K562 (cell line): ENCODE measurements at regions not wholly inside any gene's neighbourhood (a gene's known extent, or its start where the extent isn't known, plus 50 kb on each side); places are given as distances from the start of the nearest gene placed in this dataset.
A peak's percentile ranks its signal among the peaks of the same experiment; 100 is the strongest.

Experiments
- ATAC-seq: fragments of 200-7000 bp; cut with Tn5 transposase; 3 replicates; pipeline ENCODE4 v1.9.1; 2020; ENCODE audit warnings: moderate library complexity
- BruUV-seq: library from RNA; stranded (reverse); fragments of 400-500 nt; replicated peaks from 2 replicates; lab custom pipeline; 2021; lab: Mats Ljungman, UMichigan
- CTCF ChIA-PET: fragments of 300-600 bp; formaldehyde crosslinking; extraction: SDS; loops from one replicate; lab custom pipeline; 2021; ENCODE audit warnings: low intra/inter-chr PET ratio; lab: Yijun Ruan, JAX
- POLR2A ChIA-PET: fragments of 300-600, 350-650 bp; sonication (Branson Sonifier 250); formaldehyde crosslinking; extraction: SDS; loops from one replicate; lab custom pipeline; 2021; ENCODE audit warnings: antibody characterized with exemption, inconsistent platforms; lab: Yijun Ruan, JAX
- DNase-seq, 4 experiments: peaks; one replicate each; pipeline versions ENCODE4 v3.0.0 to v3.0.0-alpha.2; 2011 to 2018; ENCODE audit warnings: low spot score in 3 of 4, mixed read lengths in 3 of 4; ENCODE audit errors: extremely low read depth in 1 of 4
- FAIRE-seq: peaks from 2 replicates; lab custom pipeline; 2011; peaks lifted over from hg19 to GRCh38; lab: Jason Lieb, UNC
- H2AFZ ChIP-seq: 2 replicates; pipeline ENCODE4 v1.6.0; 2011; ENCODE audit warnings: low read depth, low read length, control low read depth, inconsistent platforms
- H3K27ac ChIP-seq: fragments of 200-600 bp; 3 replicates; pipeline ENCODE4 v1.8.0; 2011; ENCODE audit warnings: low read depth, mild to moderate bottlenecking, control low read depth, inconsistent platforms, low read length, moderate library complexity, mixed read lengths; ENCODE audit errors: extremely low read depth
- H3K27me3 ChIP-seq, 2 experiments: fragments of 300-600 bp in 1 of 2; 2 replicates in 1 of 2; 3 replicates in 1 of 2; pipeline versions ENCODE4 v1.6.0 to v1.8.0; 2011; ENCODE audit warnings: inconsistent platforms in 2 of 2, low read length in 2 of 2, mild to moderate bottlenecking in 1 of 2, mixed read lengths in 1 of 2, moderate library complexity in 1 of 2; ENCODE audit not compliant: control insufficient read depth in 2 of 2, insufficient read depth in 2 of 2
- H3K36me3 ChIP-seq: fragments of 300-600 bp; 3 replicates; pipeline ENCODE4 v1.8.0; 2011; ENCODE audit warnings: mild to moderate bottlenecking, low read length, inconsistent platforms; ENCODE audit not compliant: control insufficient read depth, insufficient read depth
- H3K4me1 ChIP-seq, 2 experiments: fragments of 200-600 bp in 1 of 2; replicated peaks in 1 of 2; 2 replicates in 1 of 2; 3 replicates in 1 of 2; pipeline versions ENCODE4 v1.5.1 to v1.8.0; 2011; ENCODE audit warnings: inconsistent platforms in 2 of 2, low read length in 2 of 2, mild to moderate bottlenecking in 1 of 2, mixed read lengths in 1 of 2, moderate library complexity in 1 of 2; ENCODE audit not compliant: control insufficient read depth in 2 of 2, insufficient read depth in 2 of 2
- H3K4me2 ChIP-seq: 2 replicates; pipeline ENCODE4 v1.6.1; 2011; ENCODE audit warnings: low read length, control low read depth, inconsistent platforms, mixed read lengths; ENCODE audit not compliant: insufficient read depth
- H3K4me3 ChIP-seq: fragments of 200-600 bp; sonication (generic), shearing (Covaris generic); 2 replicates; pipeline ENCODE4 v1.5.1; 2016; ENCODE audit warnings: control low read depth, inconsistent platforms
- H3K79me2 ChIP-seq: fragments of 200-600 bp; 3 replicates; pipeline ENCODE4 v1.8.0; 2011; ENCODE audit warnings: low read length, inconsistent platforms; ENCODE audit not compliant: control insufficient read depth, insufficient read depth
- H3K9ac ChIP-seq, 2 experiments: 2 replicates each; pipeline versions ENCODE4 v1.6.0 to v1.6.1; 2011; ENCODE audit warnings: low read depth in 2 of 2, low read length in 2 of 2, control low read depth in 1 of 2, inconsistent platforms in 1 of 2, mild to moderate bottlenecking in 1 of 2, mixed read lengths in 1 of 2; ENCODE audit not compliant: insufficient read depth in 1 of 2
- H3K9me1 ChIP-seq: one replicate; pipeline ENCODE4 v1.6.0; 2011; ENCODE audit warnings: inconsistent platforms, mild to moderate bottlenecking, low read length, moderate library complexity; ENCODE audit not compliant: control insufficient read depth, insufficient read depth
- H3K9me3 ChIP-seq: replicated peaks from 2 replicates; pipeline ENCODE4 v1.5.1; 2011; ENCODE audit warnings: low read depth, low read length, inconsistent platforms; ENCODE audit not compliant: control insufficient read depth, insufficient read depth
- H4K20me1 ChIP-seq: replicated peaks from 2 replicates; pipeline ENCODE4 v1.6.1; 2011; ENCODE audit warnings: low read length, inconsistent platforms, mixed read lengths; ENCODE audit not compliant: control insufficient read depth, insufficient read depth
- ATF4 ChIP-seq: fragments of 450-650 bp; formaldehyde crosslinking; IDR thresholded peaks from 2 replicates; pipeline ENCODE4 v1.4.0; 2022; ENCODE audit warnings: mild to moderate bottlenecking, moderate library complexity
- BCOR ChIP-seq: fragments of 450-650 bp; IDR thresholded peaks from 2 replicates; pipeline ENCODE4 v1.6.1; 2016
- C11orf30 ChIP-seq: fragments of 450-650 bp; IDR thresholded peaks from 2 replicates; pipeline ENCODE4 v1.6.1; 2016; ENCODE audit warnings: low read depth, mild to moderate bottlenecking
- CAMTA2 ChIP-seq: fragments of 250-450 bp; sonication (Bioruptor Pico); conservative IDR thresholded peaks from 2 replicates; pipeline ENCODE4 v1.5.1; 2022
- CHCHD3 ChIP-seq: fragments of 250-450 bp; sonication (Bioruptor Pico); IDR thresholded peaks from 2 replicates; pipeline ENCODE4 v2.1.2; 2022; ENCODE audit warnings: mild to moderate bottlenecking
- HDAC2 ChIP-seq: fragments of 450-650 bp; IDR thresholded peaks from 2 replicates; pipeline ENCODE4 v1.6.1; 2016; ENCODE audit warnings: mild to moderate bottlenecking
- MBD2 ChIP-seq: sonication (generic); IDR thresholded peaks from 2 replicates; pipeline ENCODE4 v1.6.1; 2016; ENCODE audit warnings: low read depth, borderline replicate concordance
- MTA2 ChIP-seq: fragments of 450-650 bp; IDR thresholded peaks from 2 replicates; pipeline ENCODE4 v1.6.1; 2016; ENCODE audit warnings: low read depth
- MTA3 ChIP-seq: fragments of 450-650 bp; formaldehyde crosslinking; IDR thresholded peaks from 2 replicates; pipeline ENCODE4 v1.6.1; 2017; ENCODE audit warnings: mild to moderate bottlenecking, borderline replicate concordance
- PCBP1 ChIP-seq: fragments of 200-400 bp; formaldehyde crosslinking; IDR thresholded peaks from 2 replicates; pipeline ENCODE4 v1.6.1; 2018; ENCODE audit warnings: mild to moderate bottlenecking, low read depth, low read length; ENCODE audit not compliant: poor library complexity, severe bottlenecking
- PHB ChIP-seq: fragments of 250-450 bp; sonication (Bioruptor Pico); IDR thresholded peaks from 2 replicates; pipeline ENCODE4 v1.5.0; 2021
- PML ChIP-seq: IDR thresholded peaks from 2 replicates; pipeline ENCODE4 v1.6.1; 2012; ENCODE audit warnings: low read length, inconsistent platforms
- POLR2AphosphoS5 ChIP-seq: IDR thresholded peaks from 2 replicates; pipeline ENCODE4 v1.6.1; 2011; ENCODE audit warnings: mild to moderate bottlenecking, low read depth, low read length, moderate library complexity; ENCODE audit not compliant: control insufficient read depth, insufficient read depth
- POLR2G ChIP-seq: fragments of 200-400 bp; formaldehyde crosslinking; IDR thresholded peaks from 2 replicates; pipeline ENCODE4 v1.6.1; 2017; ENCODE audit warnings: low read depth, mild to moderate bottlenecking, antibody characterized with exemption, low read length, moderate library complexity
- RFX7 ChIP-seq: fragments of 250-450 bp; sonication (Bioruptor Pico); IDR thresholded peaks from 2 replicates; pipeline ENCODE4 v1.5.1; 2021; ENCODE audit warnings: mild to moderate bottlenecking
- SRSF7 ChIP-seq: fragments of 200-400 bp; formaldehyde crosslinking; optimal IDR thresholded peaks from 2 replicates; pipeline ENCODE3; 2017; ENCODE audit warnings: mild to moderate bottlenecking, low read depth, low read length
- ZNF609 ChIP-seq: sonication (generic); formaldehyde crosslinking; IDR thresholded peaks from 2 replicates; pipeline ENCODE4 v1.8.1; 2023; ENCODE audit warnings: missing genetic modification reagents, mild to moderate bottlenecking, borderline replicate concordance
- ZNF699 ChIP-seq: fragments of 250-450 bp; sonication (Bioruptor Pico); IDR thresholded peaks from 2 replicates; pipeline ENCODE4 v1.8.0; 2021; ENCODE audit warnings: mild to moderate bottlenecking, moderate library complexity; ENCODE audit not compliant: insufficient replicate concordance
- WGBS: fragments of 100-300 bp; shearing (Covaris generic); methylation state at CpG from one replicate; pipeline ENCODE4 v1.1.6; 2016; ENCODE audit warnings: low coverage, mixed read lengths; ENCODE audit not compliant: insufficient coverage; ENCODE audit errors: missing lambda C conversion rate; 5-methylcytosine and 5-hydroxymethylcytosine counted together
- in situ Hi-C: fragments of 300-500 bp; cut with MboI; formaldehyde crosslinking; loops from 4 replicates; pipeline ENCODE4 v1.15.0; 2018; ENCODE audit warnings: inconsistent platforms, mixed read lengths
- intact Hi-C: fragments of 100-400 bp; cut with micrococcal nuclease; formaldehyde crosslinking; loops from 2 replicates; pipeline ENCODE4 v1.14.2; 2022
- TF ChIP-seq, protein P1 (sequence below): fragments of 450-650 bp; formaldehyde crosslinking; IDR thresholded peaks from 2 replicates; pipeline ENCODE4 v1.4.0; 2020; ENCODE audit warnings: mild to moderate bottlenecking, moderate library complexity

DNA sequence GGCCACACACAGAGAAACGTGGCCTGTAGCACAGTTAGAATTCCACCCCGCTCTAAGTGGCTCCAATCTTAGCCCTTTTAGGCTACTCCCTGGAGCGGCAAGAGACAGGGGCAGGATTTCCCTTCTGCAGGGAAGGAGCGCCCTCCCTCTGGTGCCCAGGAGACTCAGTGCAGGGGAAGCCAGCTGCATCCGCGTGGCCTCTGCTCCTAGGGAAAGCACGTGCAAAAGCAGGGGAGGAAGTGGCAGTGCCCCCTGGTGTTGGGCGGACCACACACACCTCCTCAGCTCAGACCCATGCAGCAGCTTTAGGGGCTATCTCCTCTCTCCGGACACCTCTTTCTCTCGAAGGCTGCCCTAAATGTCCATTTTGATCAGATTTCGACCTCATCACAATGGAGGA is 50.0 kb downstream of the SPRING1 start:
- no peaks in the 10 kb centered on the region for H3K9me1 ChIP-seq
- no peak overlapping the region for H3K9ac ChIP-seq
- ATAC-seq, result peak; percentile 97
- H3K27ac ChIP-seq, result no peak overlapping the region
- peak; percentile 55 to 67 (median 60) for DNase-seq
- no peak overlapping the region for H3K4me2 ChIP-seq
- no peak for FAIRE-seq
- H3K9me3 ChIP-seq, result no peaks in the 10 kb centered on the region
- H3K79me2 ChIP-seq, result no peaks in the 10 kb centered on the region
- CTCF ChIA-PET, result no interaction called here
- POLR2A ChIA-PET, result interaction anchor here (0.6 kb wide), 1 partner anchor 266 kb away, joined by 4 read pairs; no protein-coding TSS in a partner anchor
- BruUV-seq, result no TSS peak
- H3K27me3 ChIP-seq, result peaks cover 14 to 18% of the 10 kb centered on the region in 2 experiments; a peak in 3 of 5 replicates
- no peaks in the 10 kb centered on the region for H4K20me1 ChIP-seq
- intact Hi-C loops, result no loop called here
- H3K36me3 ChIP-seq, result no peaks in the 10 kb centered on the region
- no peaks in the 10 kb centered on the region; a peak in 1 of 5 replicates for H3K4me1 ChIP-seq
- WGBS, result 62% methylated on average over 9 of the region's 11 CpGs
- in situ Hi-C loops, result loop anchor here (25.0 kb wide), 1 partner anchor 701 kb away; no protein-coding TSS in a partner anchor
- H3K4me3 ChIP-seq, result no peak overlapping the region
- H2AFZ ChIP-seq, result peak overlapping the region; percentile 85
- TF ChIP-seq CHCHD3 (CRISPR knock-in tag) (no peak), RFX7 (CRISPR knock-in tag) (no peak), MTA3 (no peak), PHB (CRISPR knock-in tag) (no peak), PCBP1 (no peak), PML (no peak), ATF4 (no peak), MTA2 (no peak), POLR2AphosphoS5 (no peak), HDAC2 (no peak), MBD2 (no peak), POLR2G (no peak), ZNF699 (CRISPR knock-in tag) (no peak), BCOR (no peak), SRSF7 (no peak), ZNF609 (no peak), CAMTA2 (CRISPR knock-in tag) (no peak), C11orf30 (no peak)
- TF ChIP-seq, protein P1, sequence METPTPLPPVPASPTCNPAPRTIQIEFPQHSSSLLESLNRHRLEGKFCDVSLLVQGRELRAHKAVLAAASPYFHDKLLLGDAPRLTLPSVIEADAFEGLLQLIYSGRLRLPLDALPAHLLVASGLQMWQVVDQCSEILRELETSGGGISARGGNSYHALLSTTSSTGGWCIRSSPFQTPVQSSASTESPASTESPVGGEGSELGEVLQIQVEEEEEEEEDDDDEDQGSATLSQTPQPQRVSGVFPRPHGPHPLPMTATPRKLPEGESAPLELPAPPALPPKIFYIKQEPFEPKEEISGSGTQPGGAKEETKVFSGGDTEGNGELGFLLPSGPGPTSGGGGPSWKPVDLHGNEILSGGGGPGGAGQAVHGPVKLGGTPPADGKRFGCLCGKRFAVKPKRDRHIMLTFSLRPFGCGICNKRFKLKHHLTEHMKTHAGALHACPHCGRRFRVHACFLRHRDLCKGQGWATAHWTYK (CRISPR knock-in tag), result no peak
